ENCODE measurements at regions not wholly inside any gene's neighbourhood (a gene's known extent, or its start where the extent isn't known, plus 50 kb on each side); places are given as distances from the start of the nearest gene placed in this dataset.

GRCh38 chr7:12741951-12742575 is 54.6 kb downstream of the ARL4A start:
- no peak for FAIRE-seq
- DNase-seq (ENCODE audit: extremely low spot score, insufficient read length, low read depth), result no peak

GRCh38 chr7:12746211-12746610 is 58.8 kb downstream of the ARL4A start:
- no peak for FAIRE-seq

GRCh38 chr7:12747687-12748306 is 60.4 kb downstream of the ARL4A start:
- DNase-seq (ENCODE audit: extremely low spot score, insufficient read length, low read depth), result no peak
- no peak for FAIRE-seq

More at GRCh38 chr7:12746211-12746610, 58.8 kb downstream of the ARL4A start:
- DNase-seq (ENCODE audit: extremely low spot score, insufficient read length, low read depth), result no peak

GRCh38 chr7:12749069-12749468 is 61.6 kb downstream of the ARL4A start:
- no peak for FAIRE-seq

GRCh38 chr7:12749746-12750145 is 62.3 kb downstream of the ARL4A start:
- no peak for FAIRE-seq
- no peak for DNase-seq (ENCODE audit: extremely low spot score, insufficient read length, low read depth)

More at GRCh38 chr7:12749069-12749468, 61.6 kb downstream of the ARL4A start:
- DNase-seq (ENCODE audit: extremely low spot score, insufficient read length, low read depth), result no peak

- no peak for FAIRE-seq
Measured at GRCh38 chr7:12751764-12752163, 64.3 kb downstream of the ARL4A start.

GRCh38 chr7:12754179-12754578 is 66.7 kb downstream of the ARL4A start:
- FAIRE-seq (no peak), DNase-seq (ENCODE audit: extremely low spot score, insufficient read length, low read depth) (no peak)

More at GRCh38 chr7:12751764-12752163, 64.3 kb downstream of the ARL4A start:
- DNase-seq (ENCODE audit: extremely low spot score, insufficient read length, low read depth), result no peak

GRCh38 chr7:12756821-12757220 is 69.4 kb downstream of the ARL4A start:
- DNase-seq (ENCODE audit: extremely low spot score, insufficient read length, low read depth), result no peak
- FAIRE-seq, result no peak

- DNase-seq (ENCODE audit: extremely low spot score, insufficient read length, low read depth), result no peak
- no peak for FAIRE-seq
Measured at GRCh38 chr7:12757443-12757842, 70.0 kb downstream of the ARL4A start.

GRCh38 chr7:12759151-12759550 is 71.7 kb downstream of the ARL4A start:
- no peak for DNase-seq (ENCODE audit: extremely low spot score, insufficient read length, low read depth)

GRCh38 chr7:12761111-12761510 is 73.7 kb downstream of the ARL4A start:
- no peak for DNase-seq (ENCODE audit: extremely low spot score, insufficient read length, low read depth)
- no peak for FAIRE-seq

More at GRCh38 chr7:12759151-12759550, 71.7 kb downstream of the ARL4A start:
- FAIRE-seq, result no peak

- DNase-seq (ENCODE audit: extremely low spot score, insufficient read length, low read depth), result no peak
- no peak for FAIRE-seq
Measured at GRCh38 chr7:12761691-12762090, 74.3 kb downstream of the ARL4A start.

GRCh38 chr7:12764458-12764891 is 77.0 kb downstream of the ARL4A start:
- DNase-seq (ENCODE audit: extremely low spot score, insufficient read length, low read depth) (no peak), FAIRE-seq (no peak)

GRCh38 chr7:12765431-12766100 is 78.1 kb downstream of the ARL4A start:
- FAIRE-seq (no peak), DNase-seq (ENCODE audit: extremely low spot score, insufficient read length, low read depth) (no peak)

- FAIRE-seq, result no peak
- DNase-seq (ENCODE audit: extremely low spot score, insufficient read length, low read depth), result no peak
Measured at GRCh38 chr7:12766416-12766815, 79.0 kb downstream of the ARL4A start.

- FAIRE-seq (no peak), DNase-seq (ENCODE audit: extremely low spot score, insufficient read length, low read depth) (no peak)
Measured at GRCh38 chr7:12768948-12769347, 81.5 kb downstream of the ARL4A start.

GRCh38 chr7:12769444-12769843 is 82.0 kb downstream of the ARL4A start:
- DNase-seq (ENCODE audit: extremely low spot score, insufficient read length, low read depth), result no peak
- no peak for FAIRE-seq

- FAIRE-seq, result no peak
- no peak for DNase-seq (ENCODE audit: extremely low spot score, insufficient read length, low read depth)
Measured at GRCh38 chr7:12770227-12770975, 83.0 kb downstream of the ARL4A start.

GRCh38 chr7:12771378-12771877 is 84.0 kb downstream of the ARL4A start:
- DNase-seq (ENCODE audit: extremely low spot score, insufficient read length, low read depth) (no peak), FAIRE-seq (no peak)

GRCh38 chr7:12772768-12773167 is 85.3 kb downstream of the ARL4A start:
- FAIRE-seq (no peak), DNase-seq (ENCODE audit: extremely low spot score, insufficient read length, low read depth) (no peak)
